ENCODE measurements at regions not wholly inside any gene's neighbourhood (a gene's known extent, or its start where the extent isn't known, plus 50 kb on each side); places are given as distances from the start of the nearest gene placed in this dataset.

DNA sequence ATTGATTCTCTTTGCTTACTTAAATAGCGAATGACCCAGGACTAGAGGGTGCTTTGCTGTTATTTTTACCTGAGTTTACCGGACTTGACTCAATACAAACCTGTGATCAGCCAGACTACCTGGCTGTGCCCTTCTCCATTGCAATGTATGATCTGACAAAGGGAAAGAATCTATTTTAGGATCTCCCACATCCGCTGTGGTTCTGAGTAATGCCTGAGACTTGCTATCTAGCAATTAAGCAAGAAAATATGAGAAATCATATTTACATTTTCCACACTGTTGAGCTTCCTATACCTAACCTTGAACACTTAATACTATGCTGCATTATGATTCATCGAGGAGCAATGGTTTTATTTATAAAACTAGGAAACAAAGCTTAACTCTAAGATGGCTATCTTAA, 215.2 kb downstream of the RAD51AP2 start:
- H3K27me3 ChIP-seq: no peaks in the 10 kb centered on the region
- TF ChIP-seq POLR2A (IDR thresholded peaks at IDR 0.05): no peak
- TF ChIP-seq, protein P1, sequence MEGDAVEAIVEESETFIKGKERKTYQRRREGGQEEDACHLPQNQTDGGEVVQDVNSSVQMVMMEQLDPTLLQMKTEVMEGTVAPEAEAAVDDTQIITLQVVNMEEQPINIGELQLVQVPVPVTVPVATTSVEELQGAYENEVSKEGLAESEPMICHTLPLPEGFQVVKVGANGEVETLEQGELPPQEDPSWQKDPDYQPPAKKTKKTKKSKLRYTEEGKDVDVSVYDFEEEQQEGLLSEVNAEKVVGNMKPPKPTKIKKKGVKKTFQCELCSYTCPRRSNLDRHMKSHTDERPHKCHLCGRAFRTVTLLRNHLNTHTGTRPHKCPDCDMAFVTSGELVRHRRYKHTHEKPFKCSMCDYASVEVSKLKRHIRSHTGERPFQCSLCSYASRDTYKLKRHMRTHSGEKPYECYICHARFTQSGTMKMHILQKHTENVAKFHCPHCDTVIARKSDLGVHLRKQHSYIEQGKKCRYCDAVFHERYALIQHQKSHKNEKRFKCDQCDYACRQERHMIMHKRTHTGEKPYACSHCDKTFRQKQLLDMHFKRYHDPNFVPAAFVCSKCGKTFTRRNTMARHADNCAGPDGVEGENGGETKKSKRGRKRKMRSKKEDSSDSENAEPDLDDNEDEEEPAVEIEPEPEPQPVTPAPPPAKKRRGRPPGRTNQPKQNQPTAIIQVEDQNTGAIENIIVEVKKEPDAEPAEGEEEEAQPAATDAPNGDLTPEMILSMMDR (IDR thresholded peaks at IDR 0.05): no peak
- TF ChIP-seq EP300 (IDR thresholded peaks at IDR 0.05): no peak
- no peak for DNase-seq (ENCODE audit: low spot score in 2 of 2)
- no peaks in the 10 kb centered on the region for H3K9me3 ChIP-seq
- 71 to 75% methylated on average over 4 of the region's 4 CpGs for WGBS, 2 donors
- no peak overlapping the region for H3K4me3 ChIP-seq
- no peaks in the 10 kb centered on the region for H3K36me3 ChIP-seq
- H3K27ac ChIP-seq: no peak overlapping the region
- H3K4me1 ChIP-seq: no peaks in the 10 kb centered on the region

DNA sequence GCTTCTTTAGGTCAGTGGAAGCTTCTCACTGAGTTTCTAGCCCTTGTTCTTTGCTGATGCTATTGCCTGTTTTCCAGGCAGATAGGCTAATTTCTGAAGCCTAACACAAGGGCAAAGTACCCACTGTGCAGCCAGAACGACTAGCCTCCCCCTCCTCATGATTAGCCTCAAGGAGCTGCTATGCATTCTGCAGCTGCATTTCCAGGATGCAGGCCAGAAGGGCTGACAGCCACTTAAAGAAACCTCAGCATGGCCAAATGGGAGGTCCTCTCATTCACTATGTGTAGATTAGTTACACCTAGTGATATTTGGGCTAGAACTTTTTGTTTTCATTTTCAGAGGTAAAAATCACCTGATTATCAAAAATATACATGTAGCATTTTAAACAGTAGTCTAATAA, 216.0 kb downstream of the RAD51AP2 start:
- H3K27ac ChIP-seq: no peak overlapping the region
- 0 to 5% methylated on average over 1 of the region's 1 CpG for WGBS, 2 donors
- no peak overlapping the region for H3K4me3 ChIP-seq
- no peaks in the 10 kb centered on the region for H3K9me3 ChIP-seq
- TF ChIP-seq EP300 (IDR thresholded peaks at IDR 0.05) (no peak), POLR2A (IDR thresholded peaks at IDR 0.05) (no peak)
- TF ChIP-seq, protein P1 (IDR thresholded peaks at IDR 0.05): no peak
- DNase-seq (ENCODE audit: low spot score in 2 of 2): no peak
- H3K27me3 ChIP-seq: no peaks in the 10 kb centered on the region
- no peaks in the 10 kb centered on the region for H3K36me3 ChIP-seq
- no peaks in the 10 kb centered on the region for H3K4me1 ChIP-seq

DNA sequence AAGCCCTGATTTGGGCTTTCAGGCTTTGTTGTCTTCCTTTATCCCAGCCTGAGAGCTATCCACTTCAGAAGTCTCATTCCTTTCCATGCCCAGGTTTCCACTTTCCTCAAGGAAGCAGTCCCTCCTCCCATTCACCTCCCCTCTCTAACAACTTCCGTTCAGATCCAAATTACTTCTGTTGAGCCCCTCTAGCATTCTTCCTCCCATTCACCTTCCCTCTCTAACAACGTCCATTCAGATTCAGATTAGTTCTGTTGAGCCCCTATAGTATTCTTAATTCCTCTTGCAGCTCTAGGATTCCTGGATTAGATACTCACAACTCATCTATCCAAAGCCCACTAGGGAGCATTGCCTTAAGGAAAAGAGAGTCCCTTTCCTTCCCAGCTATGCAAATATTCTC, 216.8 kb downstream of the RAD51AP2 start:
- Histone ChIP-seq H3K36me3 (no peaks in the 10 kb centered on the region), H3K9me3 (no peaks in the 10 kb centered on the region), H3K27me3 (no peaks in the 10 kb centered on the region), H3K4me3 (no peak overlapping the region), H3K27ac (no peak overlapping the region), H3K4me1 (no peaks in the 10 kb centered on the region)
- 63 to 71% methylated on average over 2 of the region's 2 CpGs for WGBS, 2 donors
- TF ChIP-seq POLR2A (IDR thresholded peaks at IDR 0.05) (no peak), EP300 (IDR thresholded peaks at IDR 0.05) (no peak)
- TF ChIP-seq, protein P1 (IDR thresholded peaks at IDR 0.05): no peak
- no peak for DNase-seq (ENCODE audit: low spot score in 2 of 2)

DNA sequence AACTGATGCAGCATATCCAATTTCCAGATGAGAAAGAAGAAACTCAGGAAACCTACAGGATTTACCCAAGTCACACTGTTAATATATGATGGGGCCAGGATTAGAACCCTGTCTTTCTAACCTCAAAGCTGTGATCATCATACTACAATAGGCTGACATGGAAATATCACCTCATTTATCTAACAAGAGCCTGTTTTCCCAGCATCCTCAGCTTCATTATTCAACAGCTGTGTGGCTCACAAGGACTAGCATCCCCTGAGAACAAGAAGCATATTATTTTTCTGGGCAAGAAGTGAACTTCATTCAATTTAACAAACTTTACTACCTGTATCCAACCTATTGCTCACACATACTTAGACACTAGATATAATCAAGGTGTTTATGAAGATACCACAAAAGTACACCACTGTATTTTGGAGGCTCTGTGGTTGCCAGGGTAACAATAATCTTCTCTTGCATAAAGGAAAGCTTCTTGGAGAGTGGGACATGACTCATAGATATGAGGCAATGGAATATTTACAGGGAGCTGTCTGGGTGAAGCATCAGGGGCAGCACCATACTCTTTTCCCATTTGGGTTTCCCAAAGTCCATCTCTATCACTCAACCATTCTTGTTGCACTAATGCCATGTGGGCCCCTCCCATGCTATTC, 218.2 kb downstream of the RAD51AP2 start:
- H3K9me3 ChIP-seq: no peaks in the 10 kb centered on the region
- TF ChIP-seq EP300 (IDR thresholded peaks at IDR 0.05): no peak
- TF ChIP-seq POLR2A (IDR thresholded peaks at IDR 0.05): no peak
- TF ChIP-seq, protein P1 (IDR thresholded peaks at IDR 0.05): no peak
- H3K36me3 ChIP-seq: no peaks in the 10 kb centered on the region
- H3K27me3 ChIP-seq: no peaks in the 10 kb centered on the region
- DNase-seq (ENCODE audit: low spot score in 2 of 2): no peak
- no peak overlapping the region for H3K4me3 ChIP-seq
- no peaks in the 10 kb centered on the region for H3K4me1 ChIP-seq
- no peak overlapping the region for H3K27ac ChIP-seq

DNA sequence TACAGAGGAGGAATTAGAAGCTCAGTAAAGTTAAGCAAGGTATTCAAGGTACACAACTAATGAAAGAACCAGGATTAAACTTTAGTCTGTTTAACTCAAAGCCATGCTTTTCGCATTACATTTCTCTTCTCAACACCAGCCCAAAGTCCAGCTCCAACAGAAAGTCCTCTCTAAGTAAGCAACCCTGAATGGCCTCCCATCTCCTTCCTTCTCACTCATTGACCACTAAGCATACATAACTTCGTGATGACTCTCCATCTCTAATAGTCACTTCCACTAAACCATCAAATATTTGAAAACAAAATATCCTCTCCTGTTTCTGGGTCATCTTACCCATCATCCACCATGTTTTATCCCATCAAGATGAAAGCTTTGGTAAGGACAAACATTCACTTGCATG, 219.8 kb downstream of the RAD51AP2 start:
- Histone ChIP-seq H3K36me3 (no peaks in the 10 kb centered on the region), H3K27ac (no peak overlapping the region), H3K4me3 (no peak overlapping the region), H3K4me1 (no peaks in the 10 kb centered on the region), H3K27me3 (no peaks in the 10 kb centered on the region), H3K9me3 (no peaks in the 10 kb centered on the region)
- 89 to 92% methylated on average over 2 of the region's 2 CpGs for WGBS, 2 donors
- TF ChIP-seq POLR2A (IDR thresholded peaks at IDR 0.05): no peak
- TF ChIP-seq, protein P1 (IDR thresholded peaks at IDR 0.05): no peak
- no peak for TF ChIP-seq EP300 (IDR thresholded peaks at IDR 0.05)
- DNase-seq (ENCODE audit: low spot score in 2 of 2): no peak
